Mucosa of stomach (tissue), 1 donor: ENCODE measurements at regions not wholly inside any gene's neighbourhood (a gene's known extent, or its start where the extent isn't known, plus 50 kb on each side); places are given as distances from the start of the nearest gene placed in this dataset.

Experiments used
- H3K27me3 ChIP-seq: one replicate; pipeline ENCODE4 v1.7.0; 2013; ENCODE audit warnings: mild to moderate bottlenecking, low read length; ENCODE audit not compliant: control insufficient read depth, insufficient read depth
- H3K36me3 ChIP-seq: one replicate; pipeline ENCODE4 v1.7.0; 2013; ENCODE audit warnings: low read length; ENCODE audit not compliant: control insufficient read depth, insufficient read depth
- H3K4me1 ChIP-seq: one replicate; pipeline ENCODE4 v1.7.0; 2013; ENCODE audit warnings: mild to moderate bottlenecking, low read length; ENCODE audit not compliant: control insufficient read depth, insufficient read depth
- H3K4me3 ChIP-seq: one replicate; pipeline ENCODE4 v1.7.0; 2013; ENCODE audit warnings: low read length
- H3K9ac ChIP-seq: one replicate; pipeline ENCODE4 v1.7.0; 2013; ENCODE audit warnings: mild to moderate bottlenecking, low read length, moderate library complexity
- H3K9me3 ChIP-seq: one replicate; pipeline ENCODE4 v1.7.0; 2013; ENCODE audit warnings: mild to moderate bottlenecking, low read length, moderate library complexity; ENCODE audit not compliant: control insufficient read depth
- donor health status: Pancreatic carcinoma.

DNA sequence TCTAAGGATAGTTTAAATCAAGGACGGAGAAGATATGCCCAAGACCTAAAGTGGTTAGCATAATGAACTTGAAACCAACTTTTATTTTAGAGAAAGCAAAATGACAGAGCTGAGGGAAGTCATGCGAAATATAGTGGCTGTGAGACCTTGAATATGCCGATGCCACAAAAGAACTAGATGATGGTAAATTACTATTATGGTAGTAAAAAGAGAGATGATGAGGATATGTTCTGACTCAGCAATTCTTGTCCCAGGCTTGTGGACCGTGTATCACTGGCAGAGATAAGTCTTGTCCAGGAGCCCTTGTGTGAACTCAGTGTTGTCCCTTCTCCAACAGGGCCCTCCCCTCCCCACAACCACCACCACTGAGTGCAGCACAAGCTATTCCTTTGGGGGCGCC is 1605.6 kb upstream of the TENM3 start:
- Histone ChIP-seq H3K9ac (no peak overlapping the region), H3K9me3 (no peaks in the 10 kb centered on the region), H3K27me3 (no peaks in the 10 kb centered on the region), H3K4me3 (no peak overlapping the region), H3K4me1 (no peaks in the 10 kb centered on the region), H3K36me3 (no peaks in the 10 kb centered on the region)

DNA sequence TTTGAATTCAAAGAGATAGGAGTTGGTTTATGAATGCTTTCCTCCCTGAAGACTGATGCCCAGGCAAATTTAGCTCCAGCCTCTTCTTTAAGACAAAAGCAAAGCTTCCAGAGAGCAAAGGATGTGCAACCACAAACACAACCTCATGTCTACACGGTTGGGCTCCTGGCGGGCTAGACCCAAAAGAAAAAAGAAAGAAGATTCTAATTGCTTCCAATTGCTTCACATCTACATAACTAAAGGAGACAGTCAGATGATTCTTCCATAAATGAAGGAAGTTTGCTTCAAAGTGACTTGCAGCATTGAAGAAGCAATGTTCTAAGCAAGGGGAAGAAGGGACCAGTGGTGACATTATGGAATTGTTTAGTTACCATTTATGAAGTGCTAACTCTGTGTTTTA is 1603.0 kb upstream of the TENM3 start:
- Histone ChIP-seq H3K4me3 (no peak overlapping the region), H3K9me3 (no peaks in the 10 kb centered on the region), H3K27me3 (no peaks in the 10 kb centered on the region), H3K4me1 (no peaks in the 10 kb centered on the region), H3K9ac (no peak overlapping the region), H3K36me3 (no peaks in the 10 kb centered on the region)

DNA sequence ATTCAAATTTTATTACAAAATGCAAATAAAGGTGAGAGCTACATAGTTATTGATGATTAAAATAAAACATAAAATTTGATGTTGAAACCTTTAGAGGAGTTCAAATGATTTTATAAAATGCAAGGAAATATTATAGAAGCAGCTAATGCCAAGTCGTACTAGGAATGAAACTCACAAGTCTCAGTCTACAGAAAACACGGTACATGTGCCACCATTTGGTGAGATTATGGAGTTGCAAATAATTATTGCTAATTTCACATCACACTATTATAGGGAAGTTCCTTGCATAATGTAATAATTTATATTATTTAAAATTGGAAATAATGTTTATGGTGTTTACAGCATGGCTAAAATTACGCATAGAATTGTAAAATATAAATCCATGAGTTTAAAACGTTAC is 1601.7 kb upstream of the TENM3 start:
- Histone ChIP-seq H3K9ac (no peak overlapping the region), H3K27me3 (no peaks in the 10 kb centered on the region), H3K36me3 (no peaks in the 10 kb centered on the region), H3K9me3 (no peaks in the 10 kb centered on the region), H3K4me3 (no peak overlapping the region), H3K4me1 (no peaks in the 10 kb centered on the region)

DNA sequence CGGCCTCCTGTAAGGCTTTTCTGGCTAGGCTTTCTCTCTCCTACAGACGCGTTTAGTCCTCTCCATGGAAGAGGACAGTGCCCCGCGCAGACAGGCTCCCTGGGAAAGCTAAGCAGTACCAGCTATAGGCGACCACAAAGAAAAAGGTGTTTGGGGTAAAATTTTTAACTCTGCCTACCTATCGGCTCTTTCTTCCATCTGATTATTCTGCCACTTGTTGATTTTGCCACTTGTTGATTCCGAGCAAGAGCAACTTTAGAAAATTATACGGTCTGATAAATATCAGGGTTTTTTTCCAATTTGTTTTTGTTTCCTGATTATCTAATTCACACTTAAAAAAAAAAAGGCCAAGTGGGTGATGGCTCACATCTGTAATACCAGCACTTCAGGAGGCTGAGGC is 1600.5 kb upstream of the TENM3 start:
- H3K9me3 ChIP-seq = no peaks in the 10 kb centered on the region
- no peaks in the 10 kb centered on the region for H3K27me3 ChIP-seq
- no peak overlapping the region for H3K9ac ChIP-seq
- no peaks in the 10 kb centered on the region for H3K36me3 ChIP-seq
- H3K4me1 ChIP-seq = no peaks in the 10 kb centered on the region
- H3K4me3 ChIP-seq = no peak overlapping the region

DNA sequence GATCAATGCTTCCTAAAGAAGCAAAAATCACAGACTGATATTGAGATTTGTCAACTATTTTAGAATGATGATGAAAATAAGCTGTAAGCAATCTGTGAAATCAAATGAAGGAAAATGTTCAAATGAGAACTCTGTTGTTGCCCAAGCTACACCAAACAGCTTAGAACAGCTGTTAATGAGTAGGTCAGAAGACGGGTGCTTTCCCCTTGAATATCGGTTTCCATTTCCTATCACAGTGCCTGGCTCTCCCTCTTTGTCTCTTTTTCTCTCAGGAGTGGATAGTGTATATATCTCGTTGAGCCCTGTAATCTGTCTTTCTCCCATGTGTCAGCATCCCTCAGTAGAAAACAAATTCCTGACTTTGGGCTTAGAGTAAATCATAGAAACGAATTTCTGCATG is 1592.9 kb upstream of the TENM3 start:
- Histone ChIP-seq H3K27me3 (no peaks in the 10 kb centered on the region), H3K4me3 (no peak overlapping the region), H3K4me1 (no peaks in the 10 kb centered on the region), H3K9ac (no peak overlapping the region), H3K9me3 (no peaks in the 10 kb centered on the region), H3K36me3 (no peaks in the 10 kb centered on the region)

DNA sequence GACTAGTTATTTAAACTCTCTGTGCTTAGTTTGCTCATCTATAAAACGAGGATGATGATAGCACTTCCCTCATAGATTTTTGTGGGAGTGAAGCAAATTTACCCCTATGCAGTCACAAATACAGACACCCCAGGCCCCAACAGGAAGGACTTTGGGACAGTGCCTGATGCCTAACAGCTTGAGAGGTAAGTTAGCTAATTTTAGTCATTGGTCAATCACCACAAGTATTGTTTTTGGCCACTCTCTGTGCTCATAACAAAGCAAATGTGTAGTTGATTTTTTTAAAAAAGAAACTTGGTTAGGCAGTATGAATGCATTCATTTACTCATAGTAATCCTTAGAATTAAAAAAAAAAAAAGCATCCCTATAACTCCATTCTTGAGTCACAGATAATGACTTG is 1590.7 kb upstream of the TENM3 start:
- Histone ChIP-seq H3K36me3 (no peaks in the 10 kb centered on the region), H3K4me1 (no peaks in the 10 kb centered on the region), H3K27me3 (no peaks in the 10 kb centered on the region), H3K4me3 (no peak overlapping the region), H3K9ac (no peak overlapping the region), H3K9me3 (no peaks in the 10 kb centered on the region)

DNA sequence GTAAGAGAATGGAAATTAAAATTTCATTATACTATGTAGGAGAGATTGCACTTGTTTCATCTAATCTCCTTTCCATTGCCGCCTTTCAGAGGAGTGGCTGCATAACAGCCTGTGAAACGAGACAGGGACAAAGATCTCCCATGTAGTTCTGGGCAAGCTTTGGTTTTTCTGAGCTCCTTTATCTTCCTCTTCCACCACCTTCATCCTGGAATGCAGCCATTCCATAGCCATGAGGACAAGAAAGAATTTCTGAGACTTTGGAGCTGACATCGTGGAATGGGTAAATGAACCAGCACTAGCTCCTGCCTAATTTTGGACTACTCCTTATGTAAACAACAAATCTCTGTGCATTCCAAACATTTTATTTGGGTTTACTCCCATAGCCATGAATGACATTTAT is 1587.3 kb upstream of the TENM3 start:
- no peaks in the 10 kb centered on the region for H3K4me1 ChIP-seq
- no peak overlapping the region for H3K4me3 ChIP-seq
- no peaks in the 10 kb centered on the region for H3K27me3 ChIP-seq
- H3K9ac ChIP-seq = no peak overlapping the region
- H3K36me3 ChIP-seq = no peaks in the 10 kb centered on the region
- H3K9me3 ChIP-seq = no peaks in the 10 kb centered on the region

DNA sequence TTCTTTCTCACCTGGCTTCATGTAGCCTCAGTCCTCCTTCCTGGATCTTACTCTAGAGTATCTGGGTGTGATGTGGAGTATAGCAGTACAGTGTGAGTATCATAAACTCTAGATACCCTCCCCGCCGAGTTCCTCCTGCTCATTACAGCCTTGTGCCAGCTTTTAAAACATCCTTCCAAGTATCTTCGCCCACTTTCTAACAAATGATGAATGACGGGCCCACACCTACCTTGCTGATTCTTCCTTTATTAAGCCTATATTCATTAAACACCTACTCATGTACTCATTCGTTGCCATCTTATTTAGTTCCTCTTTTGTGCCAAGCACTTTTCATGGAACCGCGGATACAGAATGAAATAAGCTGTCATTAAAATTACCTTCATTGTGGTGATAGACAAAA is 1585.3 kb upstream of the TENM3 start:
- Histone ChIP-seq H3K4me3 (no peak overlapping the region), H3K4me1 (no peaks in the 10 kb centered on the region), H3K27me3 (no peaks in the 10 kb centered on the region), H3K36me3 (no peaks in the 10 kb centered on the region), H3K9ac (no peak overlapping the region), H3K9me3 (no peaks in the 10 kb centered on the region)

DNA sequence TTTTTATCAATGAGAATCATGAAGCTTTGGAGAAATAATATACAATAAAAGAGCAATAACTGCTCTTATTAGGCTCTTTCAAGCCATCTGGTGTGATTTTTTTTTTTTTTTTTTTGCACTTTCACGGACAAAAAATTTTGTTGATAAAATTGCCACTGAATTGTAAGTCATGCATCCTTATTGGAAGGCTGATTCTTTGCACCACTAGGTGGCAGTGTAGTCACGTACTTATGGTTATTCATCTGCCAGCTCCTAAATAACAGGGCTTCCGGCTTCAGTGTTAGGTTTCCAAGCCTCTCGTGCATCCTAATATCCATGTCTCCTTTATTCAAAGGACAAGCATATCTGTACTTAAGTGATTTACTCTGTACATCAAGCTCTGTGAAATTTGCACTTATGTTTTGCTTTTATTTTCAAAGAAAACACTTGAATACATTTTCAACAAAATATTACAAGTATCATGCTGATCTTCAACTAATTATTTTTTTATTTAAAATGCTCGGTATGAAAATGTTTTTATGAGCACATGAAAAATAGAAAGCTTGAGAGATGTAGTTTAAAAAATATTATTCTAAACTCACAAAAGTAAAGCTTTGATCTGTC is 1578.3 kb upstream of the TENM3 start:
- H3K4me1 ChIP-seq = no peaks in the 10 kb centered on the region
- H3K36me3 ChIP-seq = no peaks in the 10 kb centered on the region
- H3K27me3 ChIP-seq = no peaks in the 10 kb centered on the region
- no peak overlapping the region for H3K9ac ChIP-seq
- H3K9me3 ChIP-seq = no peaks in the 10 kb centered on the region
- H3K4me3 ChIP-seq = no peak overlapping the region

DNA sequence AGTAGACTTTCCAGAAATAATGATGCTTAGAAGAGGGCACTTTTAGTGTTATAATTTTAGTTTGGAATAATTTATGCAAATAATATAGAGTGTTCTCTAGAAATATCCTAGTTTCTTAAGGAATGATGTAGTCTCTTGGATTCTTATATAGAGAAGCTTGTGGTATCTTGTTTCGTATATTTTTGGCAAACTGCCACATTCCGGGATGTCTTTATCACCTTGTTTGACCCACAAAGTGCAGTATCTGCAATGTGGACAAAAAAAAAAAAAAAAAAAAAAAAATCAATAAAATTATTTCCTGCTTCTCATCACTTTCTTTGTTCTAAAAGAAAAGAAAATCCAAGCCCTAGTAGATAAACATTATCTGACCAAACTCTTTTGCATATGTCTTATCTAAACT is 1577.7 kb upstream of the TENM3 start:
- Histone ChIP-seq H3K9me3 (no peaks in the 10 kb centered on the region), H3K4me3 (no peak overlapping the region), H3K9ac (no peak overlapping the region), H3K36me3 (no peaks in the 10 kb centered on the region), H3K4me1 (no peaks in the 10 kb centered on the region), H3K27me3 (no peaks in the 10 kb centered on the region)

DNA sequence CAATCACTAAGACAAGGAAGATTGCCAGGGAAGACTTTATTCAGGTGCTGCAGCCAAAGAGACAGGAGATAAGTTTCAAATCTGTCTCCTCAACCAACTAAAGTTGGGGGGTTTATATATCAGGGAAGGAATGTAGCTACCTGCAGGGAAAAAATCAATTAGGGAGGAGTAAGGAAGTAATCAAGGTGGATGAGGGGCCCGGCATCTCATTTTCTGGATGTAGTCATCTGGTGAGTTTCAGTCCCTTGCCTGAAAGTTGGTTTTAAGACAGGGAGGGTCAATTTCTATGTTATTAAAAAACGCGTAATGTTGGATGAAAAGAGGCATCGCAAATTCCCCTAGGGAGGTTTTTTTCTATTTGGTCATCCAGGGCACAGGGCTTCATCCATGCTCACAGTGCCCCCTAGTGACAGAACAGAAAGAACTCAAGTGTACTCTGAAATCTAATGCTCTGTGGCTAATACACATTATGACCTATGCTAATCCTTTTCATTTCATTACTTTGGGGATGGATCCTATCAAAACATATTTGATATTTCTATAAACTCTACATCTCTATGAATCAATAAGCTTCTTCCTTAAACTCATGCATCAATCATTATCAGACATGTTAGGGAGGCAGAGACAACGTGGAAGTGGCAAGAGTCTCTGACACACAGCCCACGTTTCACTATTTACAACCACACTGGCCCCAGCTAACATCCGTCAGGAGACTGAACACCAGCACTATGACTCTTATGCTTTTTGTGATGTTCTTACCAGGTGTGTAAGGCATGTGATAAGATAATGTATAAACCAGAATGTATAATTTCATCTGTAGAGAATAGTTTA is 1577.0 kb upstream of the TENM3 start:
- H3K9ac ChIP-seq = no peak overlapping the region
- H3K9me3 ChIP-seq = no peaks in the 10 kb centered on the region
- H3K4me3 ChIP-seq = no peak overlapping the region
- H3K36me3 ChIP-seq = no peaks in the 10 kb centered on the region
- H3K27me3 ChIP-seq = no peaks in the 10 kb centered on the region
- H3K4me1 ChIP-seq = no peaks in the 10 kb centered on the region

DNA sequence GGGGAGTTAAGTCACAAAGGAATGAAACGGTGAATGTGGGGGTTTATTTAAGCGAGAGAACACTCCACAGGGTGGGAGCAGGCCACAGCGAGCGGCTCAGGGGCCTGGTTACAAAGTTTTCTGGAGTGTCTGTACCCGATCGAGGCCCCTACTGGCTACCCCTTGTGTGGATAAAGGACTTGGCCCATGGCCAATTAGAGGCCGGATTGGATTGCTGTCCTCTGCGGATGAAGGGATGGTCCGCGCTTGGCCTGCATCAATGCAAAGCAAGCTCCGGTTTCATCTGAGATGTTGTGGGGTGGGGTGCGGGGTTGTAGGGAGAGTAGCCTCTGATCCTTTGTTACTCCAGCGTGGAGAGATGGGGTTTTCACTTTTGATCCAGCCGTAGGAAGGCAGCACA is 1574.5 kb upstream of the TENM3 start:
- Histone ChIP-seq H3K9me3 (no peaks in the 10 kb centered on the region), H3K9ac (no peak overlapping the region), H3K4me1 (no peaks in the 10 kb centered on the region), H3K27me3 (no peaks in the 10 kb centered on the region), H3K36me3 (no peaks in the 10 kb centered on the region), H3K4me3 (no peak overlapping the region)
